ENCODE measurements at regions not wholly inside any gene's neighbourhood (a gene's known extent, or its start where the extent isn't known, plus 50 kb on each side); places are given as distances from the start of the nearest gene placed in this dataset.

GRCh38 chr4:167406181-167406580 lies 171.9 kb upstream of the SPOCK3 start:
- H3K27ac Mint-ChIP-seq = no peak overlapping the region
- TF ChIP-seq HMGA2 (CRISPR knock-in tag; IDR thresholded peaks at IDR 0.05) (peak; percentile 90; the same call in 1 of the 2 replicates), JUN (CRISPR knock-in tag; IDR thresholded peaks at IDR 0.05) (no peak)
- H3K4me3 Mint-ChIP-seq = no peak overlapping the region
- no peaks in the 10 kb centered on the region for H3K36me3 Mint-ChIP-seq
- CTCF ChIA-PET = no interaction called here
- H3K27me3 Mint-ChIP-seq (ENCODE audit: low read depth) = no peaks in the 10 kb centered on the region
- H3K4me1 Mint-ChIP-seq = peaks cover 3% of the 10 kb centered on the region; the same call in 1 of the 2 replicates
- no peaks in the 10 kb centered on the region for H3K9me3 Mint-ChIP-seq
- DNase-seq (ENCODE audit: low spot score) (no peak), ATAC-seq (no peak)
- POLR2A ChIA-PET = no interaction called here

DNA sequence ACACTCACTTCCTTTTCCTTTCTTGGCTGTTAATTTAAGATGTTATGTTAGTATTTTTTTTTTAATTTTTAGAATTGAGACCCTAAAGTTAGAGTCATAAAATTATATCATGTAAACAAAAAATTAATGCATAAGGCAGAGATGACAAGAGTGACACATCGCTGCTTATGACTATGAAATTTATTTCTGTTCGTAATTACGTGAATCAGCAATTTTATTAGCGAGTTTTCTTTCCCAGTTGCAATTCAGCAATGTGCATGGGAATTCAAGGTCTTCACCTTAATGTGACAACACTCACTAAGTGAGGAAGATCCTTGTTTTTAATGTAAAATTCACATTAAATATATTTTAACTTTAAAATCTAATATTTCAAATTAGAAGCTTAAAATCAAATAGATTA lies 181.2 kb upstream of the SPOCK3 start:
- Mint-ChIP-seq H3K9me3 (no peaks in the 10 kb centered on the region), H3K4me1 (no peaks in the 10 kb centered on the region), H3K36me3 (no peaks in the 10 kb centered on the region), H3K4me3 (no peak overlapping the region), H3K27me3 (ENCODE audit: low read depth) (no peaks in the 10 kb centered on the region; the same call in 1 of the 2 replicates), H3K27ac (no peak overlapping the region)
- TF ChIP-seq, protein P1, sequence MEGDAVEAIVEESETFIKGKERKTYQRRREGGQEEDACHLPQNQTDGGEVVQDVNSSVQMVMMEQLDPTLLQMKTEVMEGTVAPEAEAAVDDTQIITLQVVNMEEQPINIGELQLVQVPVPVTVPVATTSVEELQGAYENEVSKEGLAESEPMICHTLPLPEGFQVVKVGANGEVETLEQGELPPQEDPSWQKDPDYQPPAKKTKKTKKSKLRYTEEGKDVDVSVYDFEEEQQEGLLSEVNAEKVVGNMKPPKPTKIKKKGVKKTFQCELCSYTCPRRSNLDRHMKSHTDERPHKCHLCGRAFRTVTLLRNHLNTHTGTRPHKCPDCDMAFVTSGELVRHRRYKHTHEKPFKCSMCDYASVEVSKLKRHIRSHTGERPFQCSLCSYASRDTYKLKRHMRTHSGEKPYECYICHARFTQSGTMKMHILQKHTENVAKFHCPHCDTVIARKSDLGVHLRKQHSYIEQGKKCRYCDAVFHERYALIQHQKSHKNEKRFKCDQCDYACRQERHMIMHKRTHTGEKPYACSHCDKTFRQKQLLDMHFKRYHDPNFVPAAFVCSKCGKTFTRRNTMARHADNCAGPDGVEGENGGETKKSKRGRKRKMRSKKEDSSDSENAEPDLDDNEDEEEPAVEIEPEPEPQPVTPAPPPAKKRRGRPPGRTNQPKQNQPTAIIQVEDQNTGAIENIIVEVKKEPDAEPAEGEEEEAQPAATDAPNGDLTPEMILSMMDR (IDR thresholded peaks at IDR 0.05) = no peak
- TF ChIP-seq RELA (CRISPR knock-in tag; IDR thresholded peaks at IDR 0.05; ENCODE audit: borderline replicate concordance) = no peak
- POLR2A ChIA-PET = no interaction called here
- CTCF ChIA-PET = no interaction called here
- ATAC-seq (no peak), DNase-seq (ENCODE audit: low spot score) (no peak)

- H3K27ac Mint-ChIP-seq = no peak overlapping the region
- H3K36me3 Mint-ChIP-seq = no peaks in the 10 kb centered on the region
- ChIA-PET CTCF (no interaction called here), POLR2A (no interaction called here)
- 0 out of 2 replicates have a peak, but pooled peaks cover 3% of the 10 kb centered on the region for H3K9me3 Mint-ChIP-seq
- no peak for DNase-seq (ENCODE audit: low spot score)
- H3K4me3 Mint-ChIP-seq = no peak overlapping the region
- TF ChIP-seq TEAD4 (CRISPR knock-in tag; IDR thresholded peaks at IDR 0.05) (no peak), ZNF263 (CRISPR knock-in tag; IDR thresholded peaks at IDR 0.05; ENCODE audit: low read depth) (no peak), MXD4 (CRISPR knock-in tag; IDR thresholded peaks at IDR 0.05; ENCODE audit: borderline replicate concordance) (no peak), ZBTB21 (CRISPR knock-in tag; IDR thresholded peaks at IDR 0.05; ENCODE audit: borderline replicate concordance) (no peak), JAZF1 (CRISPR knock-in tag; IDR thresholded peaks at IDR 0.05) (no peak), AFF4 (CRISPR knock-in tag; IDR thresholded peaks at IDR 0.05; ENCODE audit: borderline replicate concordance) (no peak)
- H3K27me3 Mint-ChIP-seq (ENCODE audit: low read depth) = no peaks in the 10 kb centered on the region; the same call in 1 of the 2 replicates
- H3K4me1 Mint-ChIP-seq = peaks cover 18% of the 10 kb centered on the region
- peak; percentile 82 for ATAC-seq
These were observed 185.3 kb upstream of the SPOCK3 start for GRCh38 chr4:167419468-167420140.

DNA sequence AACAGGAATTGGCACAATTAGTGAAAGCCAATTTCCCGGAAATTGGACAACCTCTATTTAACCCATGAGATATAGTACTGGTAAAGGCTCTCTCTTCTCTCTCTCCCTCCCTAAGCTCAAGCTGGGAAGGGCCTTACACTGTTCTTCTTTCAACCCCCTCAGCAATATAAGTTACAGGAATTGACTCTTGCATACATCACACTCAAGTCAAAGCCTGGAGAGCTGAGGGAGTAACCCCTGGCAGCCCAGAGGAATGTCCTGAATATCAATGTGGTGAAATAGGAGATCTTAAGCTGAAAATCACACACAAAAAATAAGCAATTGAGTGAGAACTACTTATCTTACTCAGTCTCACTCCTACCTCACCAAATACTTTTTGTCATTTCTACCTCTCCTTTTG lies 186.9 kb upstream of the SPOCK3 start:
- no peaks in the 10 kb centered on the region for H3K36me3 Mint-ChIP-seq
- CTCF ChIA-PET = no interaction called here

More for the DNA sequence above, 186.9 kb upstream of the SPOCK3 start:
- TF ChIP-seq TP53 (CRISPR knock-in tag; IDR thresholded peaks at IDR 0.05) = no peak
- DNase-seq (ENCODE audit: low spot score) (no peak), ATAC-seq (peak; percentile 61)
- no peak overlapping the region for H3K4me3 Mint-ChIP-seq
- no peak overlapping the region for H3K27ac Mint-ChIP-seq
- 0 out of 2 replicates have a peak, but pooled peaks cover 3% of the 10 kb centered on the region for H3K9me3 Mint-ChIP-seq
- POLR2A ChIA-PET = no interaction called here
- H3K4me1 Mint-ChIP-seq = peaks cover 18% of the 10 kb centered on the region
- H3K27me3 Mint-ChIP-seq (ENCODE audit: low read depth) = no peaks in the 10 kb centered on the region; the same call in 1 of the 2 replicates
